Stimulated activated CD4-positive, alpha-beta T cell treated with anti-CD3 and anti-CD28 coated beads, TNF-alpha, amount 100 ng/mL, for 1 hour (primary cell): ENCODE measurements at regions not wholly inside any gene's neighbourhood (a gene's known extent, or its start where the extent isn't known, plus 50 kb on each side); places are given as distances from the start of the nearest gene placed in this dataset.

Experiments used
- DNase-seq, 3 donors: peaks; one replicate each; pipeline ENCODE4 v3.0.0-alpha.2; 2020; ENCODE audit warnings: low read depth in 3 of 3, low spot score in 1 of 3

GRCh38 chr2:104125096-104125495 lies 728.8 kb upstream of the POU3F3 start:
- DNase-seq = no peak

- DNase-seq = no peak
Measured at GRCh38 chr2:104127049-104127770, 726.7 kb upstream of the POU3F3 start.

- DNase-seq = no peak
Measured at GRCh38 chr2:104140361-104140760, 713.6 kb upstream of the POU3F3 start.

GRCh38 chr2:104158191-104158590 lies 695.7 kb upstream of the POU3F3 start:
- no peak for DNase-seq

- no peak for DNase-seq
Measured at GRCh38 chr2:104163611-104164130, 690.2 kb upstream of the POU3F3 start.

GRCh38 chr2:104164721-104165252 lies 689.1 kb upstream of the POU3F3 start:
- no peak for DNase-seq

- DNase-seq = no peak
Measured at GRCh38 chr2:104177179-104177578, 676.7 kb upstream of the POU3F3 start.

- no peak for DNase-seq
Measured at GRCh38 chr2:104179644-104180043, 674.3 kb upstream of the POU3F3 start.

- DNase-seq = no peak
Measured at GRCh38 chr2:104200533-104201168, 653.3 kb upstream of the POU3F3 start.

- DNase-seq = no peak
Measured at GRCh38 chr2:104213758-104214157, 640.2 kb upstream of the POU3F3 start.

GRCh38 chr2:104215269-104216161 lies 638.4 kb upstream of the POU3F3 start:
- DNase-seq = no peak

GRCh38 chr2:104233591-104233990 lies 620.3 kb upstream of the POU3F3 start:
- DNase-seq = no peak

- no peak for DNase-seq
Measured at GRCh38 chr2:104236491-104236890, 617.4 kb upstream of the POU3F3 start.

- DNase-seq = no peak
Measured at GRCh38 chr2:104240984-104241383, 612.9 kb upstream of the POU3F3 start.

GRCh38 chr2:104249629-104250028 lies 604.3 kb upstream of the POU3F3 start:
- DNase-seq = no peak

- no peak for DNase-seq
Measured at GRCh38 chr2:104250635-104251034, 603.3 kb upstream of the POU3F3 start.

- no peak for DNase-seq
Measured at GRCh38 chr2:104254017-104254416, 599.9 kb upstream of the POU3F3 start.

- no peak for DNase-seq
Measured at GRCh38 chr2:104262714-104263113, 591.2 kb upstream of the POU3F3 start.

- no peak for DNase-seq
Measured at GRCh38 chr2:104279646-104280045, 574.3 kb upstream of the POU3F3 start.

GRCh38 chr2:104280216-104280615 lies 573.7 kb upstream of the POU3F3 start:
- no peak for DNase-seq

GRCh38 chr2:104286841-104287240 lies 567.1 kb upstream of the POU3F3 start:
- no peak for DNase-seq
